H1 (cell line): ENCODE measurements at regions not wholly inside any gene's neighbourhood (a gene's known extent, or its start where the extent isn't known, plus 50 kb on each side); places are given as distances from the start of the nearest gene placed in this dataset.

Experiments
- CTCF ChIA-PET: fragments of 300-600 bp; sonication (Branson Sonifier 250); formaldehyde crosslinking; loops from one replicate; lab custom pipeline; 2021; ENCODE audit not compliant: partially characterized antibody; lab: Charles Lee
- POLR2A ChIA-PET: fragments of 300-600 bp; sonication (Branson Sonifier 250); formaldehyde crosslinking; loops from one replicate; lab custom pipeline; 2021; ENCODE audit warnings: inconsistent platforms; ENCODE audit not compliant: partially characterized antibody; lab: Charles Lee
- DNase-seq, 2 experiments: peaks; one replicate each; pipeline versions ENCODE4 v3.0.0 to v3.0.0-alpha.2; 2010 to 2022; ENCODE audit warnings: low spot score in 2 of 2, low read depth in 1 of 2, mixed read lengths in 1 of 2
- FAIRE-seq: peaks from 2 replicates; lab custom pipeline; 2011; peaks lifted over from hg19 to GRCh38; lab: Jason Lieb, UNC
- H2AFZ ChIP-seq: 2 replicates; pipeline ENCODE4 v1.8.1; 2012; ENCODE audit warnings: low read length, inconsistent platforms
- H2AK5ac ChIP-seq: 2 replicates; pipeline ENCODE4 v1.6.1; 2013; ENCODE audit warnings: low read depth, low read length
- H2BK120ac ChIP-seq: replicated peaks from 2 replicates; pipeline ENCODE3; 2013; ENCODE audit warnings: low read depth, low read length, inconsistent platforms
- H2BK12ac ChIP-seq: 2 replicates; pipeline ENCODE4 v1.6.1; 2013; ENCODE audit warnings: low read depth, low read length
- H2BK15ac ChIP-seq: 2 replicates; pipeline ENCODE4 v1.6.1; 2013; ENCODE audit warnings: low read length
- H2BK20ac ChIP-seq: 2 replicates; pipeline ENCODE4 v1.6.1; 2013; ENCODE audit warnings: low read length
- H2BK5ac ChIP-seq: 2 replicates; pipeline ENCODE4 v1.6.1; 2013; ENCODE audit warnings: low read depth, low read length
- H3K14ac ChIP-seq: 2 replicates; pipeline ENCODE4 v1.6.1; 2013; ENCODE audit warnings: inconsistent platforms; ENCODE audit not compliant: insufficient read length
- H3K18ac ChIP-seq: 2 replicates; pipeline ENCODE4 v1.6.1; 2013; ENCODE audit warnings: low read length; ENCODE audit errors: extremely low read depth
- H3K23ac ChIP-seq: 2 replicates; pipeline ENCODE4 v1.6.1; 2013; ENCODE audit warnings: inconsistent platforms; ENCODE audit not compliant: insufficient read length
- H3K23me2 ChIP-seq: 2 replicates; pipeline ENCODE4 v1.6.1; 2013; ENCODE audit warnings: low read depth, low read length
- H3K27ac ChIP-seq: 2 replicates; pipeline ENCODE4 v1.6.1; 2011; ENCODE audit warnings: low read depth, low read length, inconsistent platforms
- H3K27me3 ChIP-seq, 4 experiments: replicated peaks in 1 of 4; 1 replicate in 1 of 4; 2 replicates in 3 of 4; pipeline versions ENCODE4 v1.6.1 to v1.8.1; 2011 to 2013; ENCODE audit warnings: low read length in 3 of 4, mild to moderate bottlenecking in 3 of 4, inconsistent platforms in 2 of 4, mixed read lengths in 2 of 4, moderate library complexity in 1 of 4; ENCODE audit not compliant: control insufficient read depth in 3 of 4, insufficient read depth in 3 of 4; ENCODE audit errors: extremely low read depth in 1 of 4
- H3K36me3 ChIP-seq, 4 experiments: 2 replicates each; pipeline versions ENCODE4 v1.6.1 to v1.8.1; 2011 to 2013; ENCODE audit warnings: mild to moderate bottlenecking in 4 of 4, low read length in 3 of 4, moderate library complexity in 2 of 4, control low read depth in 1 of 4, inconsistent platforms in 1 of 4; ENCODE audit not compliant: insufficient read depth in 4 of 4, control insufficient read depth in 2 of 4
- H3K4ac ChIP-seq: replicated peaks from 2 replicates; pipeline ENCODE3; 2013; ENCODE audit warnings: low read length, low read depth, mixed read lengths, inconsistent platforms; ENCODE audit not compliant: insufficient read length
- H3K4me1 ChIP-seq, 4 experiments: replicated peaks in 1 of 4; 1 replicate in 1 of 4; 2 replicates in 3 of 4; pipeline versions ENCODE4 v1.6.1 to v1.8.1; 2011 to 2013; ENCODE audit warnings: low read length in 3 of 4, inconsistent platforms in 2 of 4, mixed read lengths in 1 of 4; ENCODE audit not compliant: insufficient read depth in 4 of 4, control insufficient read depth in 3 of 4
- H3K4me2 ChIP-seq, 2 experiments: 2 replicates each; pipeline versions ENCODE4 v1.6.1 to v1.8.1; 2011 to 2013; ENCODE audit warnings: low read depth in 2 of 2, low read length in 2 of 2, control low read depth in 1 of 2, inconsistent platforms in 1 of 2, mild to moderate bottlenecking in 1 of 2; ENCODE audit not compliant: insufficient read depth in 1 of 2
- H3K4me3 ChIP-seq, 4 experiments: fragments of 200-600, 300-600 bp in 1 of 4; sonication (generic), shearing (Covaris generic), sonication (Bioruptor Twin) in 1 of 4; 2 replicates each; pipeline versions ENCODE4 v1.5.1 to v1.8.1; 2011 to 2016; ENCODE audit warnings: low read length in 4 of 4, low read depth in 3 of 4, control low read depth in 2 of 4, inconsistent platforms in 2 of 4, mild to moderate bottlenecking in 2 of 4, mixed read lengths in 1 of 4, moderate library complexity in 1 of 4; ENCODE audit not compliant: insufficient read depth in 2 of 4; ENCODE audit errors: extremely low read depth in 1 of 4
- H3K56ac ChIP-seq: replicated peaks from 2 replicates; pipeline ENCODE3; 2013; ENCODE audit warnings: low read depth, mild to moderate bottlenecking, mixed read lengths, low read length, inconsistent platforms; ENCODE audit not compliant: insufficient read length
- H3K79me1 ChIP-seq: 2 replicates; pipeline ENCODE4 v1.6.1; 2013; ENCODE audit warnings: low read depth, low read length, control low read depth
- H3K79me2 ChIP-seq, 2 experiments: 2 replicates each; pipeline versions ENCODE4 v1.6.1 to v1.8.1; 2012 to 2013; ENCODE audit warnings: low read length in 2 of 2, mild to moderate bottlenecking in 2 of 2, inconsistent platforms in 1 of 2; ENCODE audit not compliant: insufficient read depth in 2 of 2, control insufficient read depth in 1 of 2
- H3K9ac ChIP-seq, 4 experiments: replicated peaks in 1 of 4; 1 replicate in 1 of 4; 2 replicates in 3 of 4; pipeline versions ENCODE4 v1.6.1 to v1.8.1; 2011 to 2013; ENCODE audit warnings: low read depth in 3 of 4, low read length in 3 of 4, control low read depth in 2 of 4, mild to moderate bottlenecking in 2 of 4, moderate library complexity in 2 of 4, inconsistent platforms in 1 of 4; ENCODE audit errors: extremely low read depth in 1 of 4
- H3K9me3 ChIP-seq, 2 experiments: 2 replicates each; pipeline versions ENCODE4 v1.6.1 to v1.8.1; 2012 to 2013; ENCODE audit warnings: mild to moderate bottlenecking in 2 of 2, moderate library complexity in 2 of 2, control low read depth in 1 of 2, inconsistent platforms in 1 of 2, low read depth in 1 of 2, low read length in 1 of 2, mixed read lengths in 1 of 2; ENCODE audit not compliant: insufficient read depth in 2 of 2
- H4K20me1 ChIP-seq, 2 experiments: replicated peaks in 1 of 2; 2 replicates each; pipeline versions ENCODE3 to v1.8.1; 2011 to 2013; ENCODE audit warnings: inconsistent platforms in 2 of 2, low read length in 2 of 2, mild to moderate bottlenecking in 1 of 2; ENCODE audit not compliant: insufficient read depth in 2 of 2, control insufficient read depth in 1 of 2
- H4K5ac ChIP-seq: 2 replicates; pipeline ENCODE4 v1.6.1; 2013; ENCODE audit warnings: low read length, low read depth, mixed read lengths, inconsistent platforms; ENCODE audit not compliant: insufficient read length
- H4K8ac ChIP-seq: 2 replicates; pipeline ENCODE4 v1.8.0; 2013; ENCODE audit warnings: mild to moderate bottlenecking, moderate library complexity, low read length, inconsistent platforms; ENCODE audit not compliant: insufficient read depth; ENCODE audit errors: extremely low read depth
- H4K91ac ChIP-seq: replicated peaks from 2 replicates; pipeline ENCODE3; 2013; ENCODE audit warnings: low read length, mixed read lengths, inconsistent platforms; ENCODE audit not compliant: insufficient read length
- EGR1 ChIP-seq: IDR thresholded peaks from 2 replicates; pipeline ENCODE4 v1.6.1; 2011; ENCODE audit warnings: low read depth, low read length, borderline replicate concordance
- JUN ChIP-seq: IDR thresholded peaks from 2 replicates; pipeline ENCODE4 v1.6.1; 2011; ENCODE audit warnings: low read depth, mild to moderate bottlenecking, improper control_type of control experiment, low read length
- WGBS, 2 experiments: shearing (Covaris generic) in 1 of 2; methylation state at CpG; one replicate each; pipeline versions ENCODE4 v1.1.6 to v1.1.7; 2013 to 2015; ENCODE audit warnings: low lambda C conversion rate in 2 of 2, mixed read lengths in 2 of 2, inconsistent platforms in 1 of 2, low coverage in 1 of 2, missing lambda C conversion rate in 1 of 2; ENCODE audit not compliant: insufficient replicate concordance in 2 of 2, insufficient coverage in 1 of 2, insufficient read length in 1 of 2; ENCODE audit errors: extremely low coverage in 1 of 2, missing lambda C conversion rate in 1 of 2; 5-methylcytosine and 5-hydroxymethylcytosine counted together

GRCh38 chr20:20793591-20793990 lies 81.1 kb upstream of the RALGAPA2 start:
- Histone ChIP-seq H2BK12ac (no peak overlapping the region), H4K20me1 (no peaks in the 10 kb centered on the region), H3K18ac (0 out of 2 replicates have a peak overlapping the region, but pooled peaks have one; percentile 14), H3K14ac (no peak overlapping the region), H3K79me1 (no peaks in the 10 kb centered on the region), H2AK5ac (no peak overlapping the region), H3K9me3 (no peaks in the 10 kb centered on the region), H3K23me2 (no peaks in the 10 kb centered on the region), H3K9ac (no peak overlapping the region), H3K4me2 (no peak overlapping the region), H3K27ac (no peak overlapping the region), H2BK5ac (no peak overlapping the region), H4K5ac (no peak overlapping the region), H3K4me3 (no peak overlapping the region), H2BK20ac (no peak overlapping the region), H3K36me3 (no peaks in the 10 kb centered on the region), H2BK15ac (no peak overlapping the region), H4K91ac (no peak overlapping the region), H3K27me3 (no peaks in the 10 kb centered on the region; a peak in 1 of 7 replicates), H3K4ac (no peak overlapping the region), H2BK120ac (no peak overlapping the region), H3K4me1 (no peaks in the 10 kb centered on the region), H3K23ac (no peak overlapping the region), H3K79me2 (no peaks in the 10 kb centered on the region), H2AFZ (peak overlapping the region; percentile 33; the same call in 1 of the 2 replicates), H4K8ac (no peak overlapping the region), H3K56ac (no peak overlapping the region)
- TF ChIP-seq EGR1, result no peak
- TF ChIP-seq JUN, result no peak
- DNase-seq, result no peak
- ChIA-PET POLR2A (no interaction called here), CTCF (interaction anchor here (6.6 kb wide), 1 partner anchor 31 kb away, joined by 39 read pairs; no protein-coding TSS in a partner anchor)
- WGBS, 2 experiments, result 75% methylated on average over 2 of the region's 2 CpGs; no CpG with 5 or more reads in 1 of the 2 experiments
- no peak for FAIRE-seq
